Frontal cortex (tissue), 3 donors: ENCODE measurements at regions not wholly inside any gene's neighbourhood (a gene's known extent, or its start where the extent isn't known, plus 50 kb on each side); places are given as distances from the start of the nearest gene placed in this dataset.
A peak's percentile ranks its signal among the peaks of the same experiment; 100 is the strongest.
"Not testable (repeated sequence)": the region's sequence is repeated elsewhere in the genome, so short reads cannot be mapped to it uniquely, and the experiment has no call there.

Source experiments
- DNase-seq, 2 donors: peaks; one replicate each; pipeline ENCODE4 v3.0.0; 2012; ENCODE audit warnings: low spot score in 2 of 2
- FAIRE-seq: peaks from 2 replicates; lab custom pipeline; 2012; peaks lifted over from hg19 to GRCh38; lab: Jason Lieb, UNC
- donor health status: control.
- donor health status: control.
- donor health status: control.

DNA sequence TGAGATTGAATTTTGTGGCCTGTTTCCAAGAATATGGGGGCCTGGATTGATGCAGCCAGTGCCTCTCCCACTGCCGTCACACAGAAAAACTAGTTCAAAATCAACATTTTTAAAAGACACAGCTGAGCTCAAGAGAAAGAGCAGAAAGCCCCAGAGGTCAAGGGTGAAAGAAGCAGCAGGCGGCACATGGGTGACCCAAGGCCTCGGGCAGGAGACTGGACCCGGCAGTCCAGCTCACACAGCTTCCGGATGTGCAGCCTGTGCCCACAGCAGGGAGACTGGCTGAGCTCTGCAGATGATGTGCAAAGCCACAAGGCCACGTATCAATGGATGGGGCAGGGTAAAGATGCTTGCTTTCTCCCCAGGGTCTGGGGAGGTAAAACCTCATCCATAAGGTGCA, 50.4 kb upstream of the RNF32 start:
- DNase-seq (no peak), FAIRE-seq (no peak)

DNA sequence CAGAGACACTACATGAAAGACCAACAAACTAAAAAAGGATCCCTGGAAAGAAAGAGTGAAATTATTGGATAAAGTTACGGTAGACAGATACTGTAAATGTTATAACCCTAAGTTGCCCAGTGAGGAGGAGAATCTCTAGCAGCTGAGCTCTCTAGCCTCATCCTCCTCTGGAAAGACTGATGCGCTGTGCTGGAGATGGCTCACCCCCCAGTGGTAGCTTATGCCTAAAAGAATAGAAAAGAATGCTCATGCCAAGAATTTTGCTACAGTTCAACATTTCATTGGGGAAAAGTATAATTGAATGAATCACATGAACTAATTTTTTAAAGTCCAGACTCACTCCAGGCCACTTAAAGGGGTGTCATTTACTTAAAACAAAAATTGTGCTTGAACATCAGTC, 50.8 kb upstream of the RNF32 start:
- FAIRE-seq, result no peak
- no peak for DNase-seq

GRCh38 chr7:156585926-156586325, 54.6 kb upstream of the RNF32 start:
- FAIRE-seq (no peak), DNase-seq (no peak)

- DNase-seq, result no peak
- no peak for FAIRE-seq
These were observed 55.4 kb upstream of the RNF32 start for GRCh38 chr7:156585025-156585648.

GRCh38 chr7:156582591-156583123, 57.9 kb upstream of the RNF32 start:
- FAIRE-seq (no peak), DNase-seq (no peak)

GRCh38 chr7:156580036-156580435, 60.5 kb upstream of the RNF32 start:
- FAIRE-seq (no peak), DNase-seq (no peak)

DNA sequence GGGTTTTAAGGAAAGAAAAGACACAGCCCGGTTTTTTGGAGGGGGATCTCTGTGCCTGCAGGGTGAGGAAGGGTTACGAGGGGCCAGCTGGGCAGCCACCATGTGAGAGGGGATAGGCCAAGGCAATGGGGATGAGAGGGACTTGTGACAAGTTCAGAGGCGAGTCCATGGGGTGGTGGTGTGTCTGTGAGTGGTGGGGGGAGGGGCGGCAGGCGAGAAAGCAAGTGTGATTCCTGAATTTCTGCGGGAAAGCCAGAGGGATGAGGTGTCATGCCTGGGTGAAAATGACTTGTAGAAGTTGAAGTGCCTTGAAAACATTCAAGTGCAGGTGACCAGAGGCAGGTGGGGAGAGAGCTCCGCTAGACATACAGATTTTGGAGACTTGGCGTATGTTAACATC, 61.0 kb upstream of the RNF32 start:
- DNase-seq (no peak), FAIRE-seq (no peak)

GRCh38 chr7:156578978-156579430, 61.6 kb upstream of the RNF32 start:
- FAIRE-seq (no peak), DNase-seq (peak; percentile 17 to 52)

DNA sequence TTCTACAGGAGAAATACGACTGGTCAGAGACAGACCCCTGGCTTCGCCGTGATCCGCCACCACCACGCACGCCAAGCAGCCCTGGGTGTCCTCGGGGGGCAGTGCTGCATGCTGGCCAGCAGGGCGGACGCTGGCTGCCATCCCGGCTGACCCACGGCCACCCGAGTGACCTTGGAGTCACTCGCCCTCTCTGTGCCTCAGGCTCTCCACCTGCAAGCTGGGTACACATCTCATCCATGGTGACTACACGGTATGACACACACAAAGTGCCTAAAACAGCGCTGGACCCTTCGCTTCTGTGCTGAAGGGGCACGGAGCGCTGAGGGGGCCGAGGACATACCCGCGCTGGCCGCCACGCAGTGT, 62.0 kb upstream of the RNF32 start:
- DNase-seq, result no peak
- no peak for FAIRE-seq

GRCh38 chr7:156577645-156578577, 62.7 kb upstream of the RNF32 start:
- FAIRE-seq (no peak), DNase-seq (peak; percentile 19 to 31)

DNA sequence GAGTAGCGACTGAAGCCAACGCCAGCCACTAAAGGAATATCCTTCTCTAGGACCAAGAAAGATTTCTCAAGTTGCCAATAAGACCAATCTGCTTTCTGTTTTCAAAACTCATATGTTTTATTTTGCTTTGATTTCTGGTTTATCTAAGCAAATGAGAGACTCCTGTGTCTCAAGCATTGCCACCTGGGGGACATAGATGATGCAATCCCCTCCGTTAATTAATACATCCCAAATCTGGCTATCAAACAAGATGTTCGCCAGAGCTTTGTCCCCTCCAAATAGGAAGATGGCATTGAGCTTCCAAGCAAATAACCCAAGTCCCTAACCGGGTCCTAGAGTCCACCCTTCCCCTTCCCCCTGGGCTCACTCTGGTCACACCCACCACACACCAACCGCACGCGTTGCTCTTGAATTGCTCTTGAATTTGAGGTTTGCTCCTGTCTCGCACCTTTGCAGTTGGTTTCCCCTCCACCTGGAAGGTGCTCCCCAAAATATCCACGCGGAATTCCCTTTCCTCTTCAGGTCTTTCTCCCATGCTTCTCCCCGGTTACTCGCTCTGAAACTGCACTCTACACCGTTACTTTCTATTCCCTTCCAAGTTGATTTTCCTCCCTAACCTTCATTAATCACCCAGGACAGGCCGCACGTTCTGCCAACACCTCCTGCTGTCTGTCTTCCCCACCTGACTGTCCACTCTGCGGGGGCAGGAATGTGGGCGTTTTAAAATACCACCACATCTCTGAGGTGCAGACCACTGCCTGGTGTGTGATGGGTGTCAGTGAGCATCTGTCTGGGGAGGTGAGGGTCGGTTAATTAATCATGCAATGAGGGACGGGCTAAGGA, 64.1 kb upstream of the RNF32 start:
- FAIRE-seq (no peak), DNase-seq (no peak)

- no peak for FAIRE-seq
These were observed 72.3 kb upstream of the RNF32 start for GRCh38 chr7:156568258-156568657.

GRCh38 chr7:156566812-156567549, 73.6 kb upstream of the RNF32 start:
- DNase-seq (no peak), FAIRE-seq (no peak)

More at GRCh38 chr7:156568258-156568657, 72.3 kb upstream of the RNF32 start:
- no peak for DNase-seq

GRCh38 chr7:156565002-156565401, 75.6 kb upstream of the RNF32 start:
- DNase-seq, FAIRE-seq: not testable (repeated sequence)

- no peak for DNase-seq
- FAIRE-seq, result no peak
These were observed 79.9 kb upstream of the RNF32 start for GRCh38 chr7:156560696-156561095.

- FAIRE-seq (no peak), DNase-seq (no peak)
These were observed 80.5 kb upstream of the RNF32 start for GRCh38 chr7:156560075-156560474.

- no peak for DNase-seq
- FAIRE-seq, result no peak
These were observed 81.6 kb upstream of the RNF32 start for GRCh38 chr7:156559001-156559400.

GRCh38 chr7:156558198-156558597, 82.4 kb upstream of the RNF32 start:
- DNase-seq, result no peak
- FAIRE-seq, result no peak

- DNase-seq (no peak), FAIRE-seq (no peak)
These were observed 84.5 kb upstream of the RNF32 start for GRCh38 chr7:156556083-156556482.
